HCT116 (cell line): ENCODE measurements at regions not wholly inside any gene's neighbourhood (a gene's known extent, or its start where the extent isn't known, plus 50 kb on each side); places are given as distances from the start of the nearest gene placed in this dataset.

ENCODE experiments used
- ATAC-seq: fragments of 200-7000 bp; cut with Tn5 transposase; 2 replicates; pipeline ENCODE4 v1.9.1; 2020; ENCODE audit warnings: mild to moderate bottlenecking, moderate library complexity
- BruUV-seq: library from RNA; stranded (reverse); fragments of 400-500 nt; replicated peaks from 2 replicates; lab custom pipeline; 2021; lab: Mats Ljungman, UMichigan
- CTCF ChIA-PET: fragments of 300-600 bp; sonication (Branson Sonifier 250); formaldehyde crosslinking; loops from one replicate; lab custom pipeline; 2021; ENCODE audit warnings: antibody characterized with exemption; lab: Charles Lee
- POLR2A ChIA-PET: fragments of 300-600, 350-600 bp; sonication (Branson Sonifier 250); formaldehyde crosslinking; loops from one replicate; lab custom pipeline; 2021; ENCODE audit warnings: antibody characterized with exemption; lab: Charles Lee
- RAD21 ChIA-PET, 2 experiments: fragments of 300-600 bp; sonication (Branson Sonifier 250); formaldehyde crosslinking; loops; one replicate each; lab custom pipeline; 2023; ENCODE audit warnings: low total read pairs in 2 of 2; ENCODE audit not compliant: uncharacterized antibody in 2 of 2, unreplicated experiment in 2 of 2, low non-redundant PET in 1 of 2; lab: Charles Lee
- DNase-seq: peaks from one replicate; pipeline ENCODE4 v3.0.0-alpha.2; 2010; ENCODE audit warnings: low read depth, low spot score
- H2AFZ ChIP-seq: fragments of 200-600 bp; shearing (Covaris generic), sonication (generic); 2 replicates; pipeline ENCODE4 v1.6.1; 2017; ENCODE audit warnings: low read depth, mixed run types, mixed read lengths, antibody characterized with exemption, low read length; ENCODE audit not compliant: poor library complexity, severe bottlenecking
- H3K27ac ChIP-seq: 2 replicates; pipeline ENCODE4 v1.5.1; 2012; ENCODE audit warnings: low read depth, low read length
- H3K27me3 ChIP-seq: fragments of 200-600 bp; sonication (generic); 2 replicates; pipeline ENCODE4 v1.6.1; 2016; ENCODE audit warnings: mixed run types, low read length, mixed read lengths; ENCODE audit not compliant: insufficient read depth
- H3K36me3 ChIP-seq, 2 experiments: fragments of 200-500 bp in 1 of 2; fragments of 200-600 bp in 1 of 2; sonication (Bioruptor generic) in 1 of 2; sonication (generic) in 1 of 2; 2 replicates each; pipeline versions ENCODE4 v1.5.1 to v1.6.1; 2014 to 2016; ENCODE audit warnings: low read length in 2 of 2, inconsistent platforms in 1 of 2, mixed read lengths in 1 of 2, mixed run types in 1 of 2; ENCODE audit not compliant: insufficient read depth in 2 of 2, control insufficient read depth in 1 of 2
- H3K4me1 ChIP-seq, 2 experiments: fragments of 200-600 bp in 1 of 2; sonication (generic) in 1 of 2; 2 replicates each; pipeline versions ENCODE4 v1.5.1 to v1.6.1; 2012 to 2017; ENCODE audit warnings: low read length in 2 of 2, inconsistent platforms in 1 of 2, mild to moderate bottlenecking in 1 of 2, mixed read lengths in 1 of 2, mixed run types in 1 of 2, moderate library complexity in 1 of 2; ENCODE audit not compliant: insufficient read depth in 2 of 2, control insufficient read depth in 1 of 2
- H3K4me2 ChIP-seq: fragments of 200-600 bp; sonication (generic); 2 replicates; pipeline ENCODE4 v1.6.1; 2017; ENCODE audit warnings: mixed run types, low read length, mixed read lengths
- H3K4me3 ChIP-seq, 2 experiments: fragments of 200-600 bp in 1 of 2; sonication (generic) in 1 of 2; replicated peaks in 1 of 2; 2 replicates each; pipeline ENCODE4 v1.5.1; 2011 to 2016; ENCODE audit warnings: low read length in 2 of 2, control low read depth in 1 of 2, low read depth in 1 of 2, mild to moderate bottlenecking in 1 of 2, mixed read lengths in 1 of 2, mixed run types in 1 of 2
- H3K79me2 ChIP-seq: fragments of 200-600 bp; sonication (generic); 2 replicates; pipeline ENCODE4 v1.6.1; 2017; ENCODE audit warnings: mild to moderate bottlenecking, mixed run types, low read length, moderate library complexity, mixed read lengths; ENCODE audit not compliant: insufficient read depth
- H3K9ac ChIP-seq: fragments of 200-600 bp; sonication (generic); 2 replicates; pipeline ENCODE4 v1.6.1; 2016; ENCODE audit warnings: low read length, mixed read lengths
- H3K9me2 ChIP-seq: fragments of 200-600 bp; sonication (generic), shearing (Covaris generic); 2 replicates; pipeline ENCODE4 v1.6.1; 2017; ENCODE audit warnings: mixed run types, mild to moderate bottlenecking, moderate library complexity; ENCODE audit not compliant: insufficient read depth
- H3K9me3 ChIP-seq, 2 experiments: fragments of 200-500 bp in 1 of 2; fragments of 200-600 bp in 1 of 2; sonication (Bioruptor generic) in 1 of 2; sonication (generic) in 1 of 2; 2 replicates each; pipeline ENCODE4 v1.6.1; 2014 to 2017; ENCODE audit warnings: low read length in 2 of 2, mixed read lengths in 2 of 2, inconsistent platforms in 1 of 2, low read depth in 1 of 2, mild to moderate bottlenecking in 1 of 2, mixed run types in 1 of 2, moderate library complexity in 1 of 2; ENCODE audit not compliant: control insufficient read depth in 1 of 2, insufficient read depth in 1 of 2
- H4K20me1 ChIP-seq: fragments of 200-600 bp; sonication (generic), shearing (Covaris generic); 2 replicates; pipeline ENCODE4 v1.6.1; 2017; ENCODE audit warnings: mixed run types, mild to moderate bottlenecking, moderate library complexity; ENCODE audit not compliant: insufficient read depth
- ATF3 ChIP-seq: IDR thresholded peaks from 2 replicates; pipeline ENCODE4 v1.6.1; 2012
- CBX3 ChIP-seq: IDR thresholded peaks from 2 replicates; pipeline ENCODE4 v1.6.1; 2012; ENCODE audit warnings: low read depth
- CEBPB ChIP-seq: IDR thresholded peaks from 2 replicates; pipeline ENCODE4 v1.6.1; 2012; ENCODE audit warnings: low read depth
- EGR1 ChIP-seq: IDR thresholded peaks from 2 replicates; pipeline ENCODE4 v1.6.1; 2012; ENCODE audit warnings: low read depth
- ELF1 ChIP-seq: IDR thresholded peaks from 2 replicates; pipeline ENCODE4 v1.6.1; 2012; ENCODE audit warnings: low read depth, borderline replicate concordance
- EZH2 ChIP-seq: fragments of 200-600 bp; sonication (generic); IDR thresholded peaks from 2 replicates; pipeline ENCODE4 v1.6.1; 2017; ENCODE audit warnings: antibody characterized with exemption, mixed run types
- EZH2phosphoT487 ChIP-seq: fragments of 200-600 bp; IDR thresholded peaks from 2 replicates; pipeline ENCODE4 v1.6.1; 2018; ENCODE audit warnings: antibody characterized with exemption, borderline replicate concordance
- FOSL1 ChIP-seq: IDR thresholded peaks from 2 replicates; pipeline ENCODE4 v1.6.1; 2012; ENCODE audit warnings: low read depth
- MAX ChIP-seq: IDR thresholded peaks from 2 replicates; pipeline ENCODE4 v1.6.1; 2012
- POLR2A ChIP-seq: IDR thresholded peaks from 2 replicates; pipeline ENCODE4 v1.7.0; 2011; ENCODE audit warnings: borderline replicate concordance; ENCODE audit not compliant: insufficient read depth, insufficient read length; ENCODE audit errors: extremely low read depth
- SIN3A ChIP-seq: IDR thresholded peaks from 2 replicates; pipeline ENCODE4 v1.6.1; 2012; ENCODE audit warnings: low read depth
- TCF7L2 ChIP-seq: IDR thresholded peaks from 2 replicates; pipeline ENCODE4 v1.7.0; 2011; ENCODE audit warnings: borderline replicate concordance, inconsistent platforms; ENCODE audit not compliant: insufficient read depth, insufficient read length; ENCODE audit errors: extremely low read depth
- ZBTB33 ChIP-seq: IDR thresholded peaks from 2 replicates; pipeline ENCODE4 v1.6.1; 2011; ENCODE audit warnings: mild to moderate bottlenecking, low read length, moderate library complexity; ENCODE audit not compliant: insufficient replicate concordance; ENCODE audit errors: extremely low read depth
- intact Hi-C: fragments of 100-400 bp; cut with micrococcal nuclease; formaldehyde crosslinking; loops from 2 replicates; pipeline ENCODE4 v1.10.0; 2022

- no peaks in the 10 kb centered on the region for H3K79me2 ChIP-seq
- no peak overlapping the region for H3K4me2 ChIP-seq
- CTCF ChIA-PET, result interaction anchor here (5.9 kb wide), 1 partner anchor 166 kb away, joined by 174 read pairs; no protein-coding TSS in a partner anchor
- POLR2A ChIA-PET, result no interaction called here
- H3K27ac ChIP-seq, result no peak overlapping the region
- ATAC-seq (no peak), DNase-seq (no peak)
- BruUV-seq, result no TSS peak
- RAD21 ChIA-PET, result no interaction called here
- H3K4me3 ChIP-seq, result no peak overlapping the region
- no peaks in the 10 kb centered on the region for H3K36me3 ChIP-seq
- TF ChIP-seq EZH2phosphoT487 (no peak), ATF3 (no peak)
- intact Hi-C loops, result no loop called here
- peaks cover 0 to 22% of the 10 kb centered on the region in 2 experiments; a peak in 2 of 4 replicates for H3K9me3 ChIP-seq
- no peaks in the 10 kb centered on the region for H3K4me1 ChIP-seq
- no peak overlapping the region for H2AFZ ChIP-seq
- no peak overlapping the region for H3K9ac ChIP-seq
- no peaks in the 10 kb centered on the region for H3K27me3 ChIP-seq
- no peaks in the 10 kb centered on the region for H3K9me2 ChIP-seq
- no peaks in the 10 kb centered on the region for H4K20me1 ChIP-seq
Observed at GRCh38 chr22:22961574-22961973, 74.0 kb downstream of the IGLL5 start.

GRCh38 chr22:22968366-22968765 is 80.8 kb downstream of the IGLL5 start:
- DNase-seq, result no peak

More at GRCh38 chr22:22968366-22968765, 80.8 kb downstream of the IGLL5 start:
- H3K4me2 ChIP-seq, result no peak overlapping the region
- H4K20me1 ChIP-seq, result no peaks in the 10 kb centered on the region
- no peak overlapping the region for H3K4me3 ChIP-seq
- H3K4me1 ChIP-seq, result no peaks in the 10 kb centered on the region
- no TSS peak for BruUV-seq
- intact Hi-C loops, result no loop called here
- no peak overlapping the region for H2AFZ ChIP-seq
- H3K9me2 ChIP-seq, result no peaks in the 10 kb centered on the region
- H3K36me3 ChIP-seq, result no peaks in the 10 kb centered on the region
- H3K9ac ChIP-seq, result no peak overlapping the region
- TF ChIP-seq SIN3A (no peak), ZBTB33 (no peak), ATF3 (no peak), CBX3 (no peak), FOSL1 (no peak), TCF7L2 (no peak), MAX (no peak), EZH2 (no peak), ELF1 (no peak), EGR1 (no peak), CEBPB (no peak), POLR2A (no peak), EZH2phosphoT487 (no peak)
- no peaks in the 10 kb centered on the region for H3K79me2 ChIP-seq
- ChIA-PET POLR2A (no interaction called here), CTCF (interaction anchor here (0.7 kb wide), 1 partner anchor 9 kb away, joined by 3 read pairs; no protein-coding TSS in a partner anchor), RAD21 (no interaction called here)
- no peak for ATAC-seq
- H3K27ac ChIP-seq, result no peak overlapping the region
- H3K27me3 ChIP-seq, result no peaks in the 10 kb centered on the region
- peaks cover 0 to 10% of the 10 kb centered on the region in 2 experiments; a peak in 2 of 4 replicates for H3K9me3 ChIP-seq
